Cardiac septum (tissue), 1 donor: ENCODE measurements at regions not wholly inside any gene's neighbourhood (a gene's known extent, or its start where the extent isn't known, plus 50 kb on each side); places are given as distances from the start of the nearest gene placed in this dataset.

ENCODE experiments used
- DNase-seq: peaks from one replicate; pipeline ENCODE4 v3.0.0-alpha.2; 2020; ENCODE audit warnings: low spot score
- intact Hi-C: fragments of 100-400 bp; cut with DNase I; formaldehyde crosslinking; loops from one replicate; pipeline ENCODE4 v1.14.0; 2022
- donor health status: DM: no; HTN: no; CAD: no.

DNA sequence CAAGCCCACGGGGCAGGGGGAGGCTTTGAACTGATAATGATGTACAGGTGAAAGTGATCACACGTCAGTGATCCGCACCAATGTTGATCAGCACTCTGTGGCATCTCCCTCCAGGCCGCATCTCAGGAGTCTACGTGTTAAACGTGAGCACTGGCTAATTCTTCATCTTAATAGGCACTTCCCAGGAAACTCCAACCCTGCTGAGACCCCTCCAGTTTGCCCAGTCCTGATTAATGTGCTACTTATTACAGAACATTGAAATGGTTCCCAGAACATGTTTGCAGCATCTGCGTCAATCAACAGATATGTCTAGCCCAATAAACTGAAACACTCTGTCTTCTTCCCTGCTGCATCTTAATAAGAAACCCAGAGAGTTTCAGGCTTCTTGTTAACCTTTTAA is 298.4 kb downstream of the DEPDC1B start:
- intact Hi-C loops: no loop called here
- no peak for DNase-seq

DNA sequence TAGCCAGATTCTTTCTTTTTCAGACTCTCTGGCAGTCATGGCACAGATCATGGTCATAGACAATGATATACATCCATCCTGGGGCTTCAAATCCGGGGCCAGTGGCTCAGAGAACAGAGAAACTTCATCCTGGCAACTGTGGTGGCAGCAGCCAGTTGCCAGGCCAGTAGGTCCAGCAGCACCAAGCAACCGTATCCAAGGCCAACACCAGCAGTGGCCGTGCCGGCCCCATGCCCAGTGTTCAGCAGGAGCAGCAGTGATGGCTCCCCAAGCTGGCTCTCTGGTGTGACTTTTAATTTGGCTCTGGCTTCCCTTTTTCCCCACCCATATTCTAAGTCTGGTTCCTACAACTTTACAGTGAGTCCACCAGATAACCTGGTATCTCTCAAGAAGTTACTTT is 300.5 kb downstream of the DEPDC1B start:
- intact Hi-C loops: no loop called here
- no peak for DNase-seq

DNA sequence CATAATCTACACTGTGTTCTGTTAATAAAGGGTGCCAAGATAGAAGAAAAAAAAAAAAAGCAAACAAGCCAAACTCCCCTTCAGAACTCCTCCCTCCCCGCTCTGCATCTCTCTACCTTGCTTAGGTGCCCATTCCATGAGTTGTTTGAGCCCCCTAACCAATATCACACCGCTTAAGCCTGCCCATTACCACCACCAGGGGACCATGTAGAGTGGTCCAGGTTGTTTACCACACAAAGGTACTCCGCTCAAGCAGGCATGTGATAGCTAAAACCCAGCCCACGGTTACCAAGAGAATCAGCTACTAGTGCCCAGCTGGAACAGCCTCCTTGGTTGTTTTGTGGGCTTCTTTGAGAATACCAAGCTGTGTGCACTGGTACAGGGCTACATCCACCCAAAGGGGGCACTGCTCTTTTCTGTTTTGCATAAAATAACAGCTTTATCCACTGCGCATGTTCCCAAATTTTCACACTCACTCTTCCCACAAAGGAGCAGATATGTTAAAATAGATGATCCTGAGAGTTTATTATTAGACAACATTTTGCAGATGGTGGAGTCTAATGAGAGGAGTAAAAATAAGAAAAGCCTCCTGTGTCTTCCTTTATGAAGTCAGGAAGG is 304.1 kb downstream of the DEPDC1B start:
- intact Hi-C loops: no loop called here
- DNase-seq: no peak

DNA sequence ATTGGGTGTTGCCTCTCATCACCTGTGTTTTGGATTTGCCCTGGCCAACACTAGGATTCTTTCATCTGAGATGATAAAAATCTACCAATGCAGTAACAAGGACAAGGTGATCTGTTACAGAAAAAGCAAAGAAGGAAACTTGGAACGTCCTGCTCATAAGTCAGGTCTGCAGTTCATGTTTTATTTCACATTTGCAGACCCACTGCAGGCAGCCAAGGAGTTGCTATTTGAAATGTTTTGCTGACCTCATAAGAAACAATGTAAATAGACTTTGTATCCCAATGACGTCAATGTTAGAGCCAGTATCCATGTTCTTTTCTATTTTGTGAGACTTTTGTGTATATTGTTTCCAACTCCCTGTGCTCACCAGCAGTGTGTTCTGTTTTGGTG is 312.9 kb downstream of the DEPDC1B start:
- intact Hi-C loops: loop anchor here (10.0 kb wide), 1 partner anchor 572 kb away; no protein-coding TSS in a partner anchor
- no peak for DNase-seq

DNA sequence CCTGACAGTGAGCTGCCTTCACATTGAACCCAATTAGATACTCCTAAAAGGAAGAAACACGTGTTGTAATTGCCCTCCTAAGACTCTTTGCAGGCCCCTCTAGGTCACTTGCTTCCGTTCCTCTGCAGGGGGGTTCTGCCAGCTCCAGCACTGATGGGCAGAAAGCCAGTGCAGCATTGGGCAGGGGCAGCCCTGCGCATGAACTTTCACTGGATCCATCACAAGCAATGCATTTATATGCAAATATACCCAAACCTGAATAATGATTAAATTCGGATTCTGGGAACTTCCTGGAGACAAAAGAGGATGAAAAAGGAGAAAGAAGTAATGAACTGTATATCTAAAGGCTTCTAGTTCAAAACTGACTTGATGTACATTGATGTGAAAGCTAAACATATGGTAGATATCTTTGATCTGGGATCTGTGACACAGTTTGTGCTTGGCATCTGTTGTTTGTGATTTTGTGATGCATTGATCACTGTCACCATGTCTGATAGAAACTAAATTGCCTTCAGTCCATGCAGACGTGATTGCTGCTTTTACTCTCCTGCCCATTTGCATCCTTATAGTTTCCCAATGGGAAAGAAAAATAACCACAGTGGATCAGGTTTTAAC is 313.4 kb downstream of the DEPDC1B start:
- intact Hi-C loops: loop anchor here (10.0 kb wide), 1 partner anchor 572 kb away; no protein-coding TSS in a partner anchor
- no peak for DNase-seq

DNA sequence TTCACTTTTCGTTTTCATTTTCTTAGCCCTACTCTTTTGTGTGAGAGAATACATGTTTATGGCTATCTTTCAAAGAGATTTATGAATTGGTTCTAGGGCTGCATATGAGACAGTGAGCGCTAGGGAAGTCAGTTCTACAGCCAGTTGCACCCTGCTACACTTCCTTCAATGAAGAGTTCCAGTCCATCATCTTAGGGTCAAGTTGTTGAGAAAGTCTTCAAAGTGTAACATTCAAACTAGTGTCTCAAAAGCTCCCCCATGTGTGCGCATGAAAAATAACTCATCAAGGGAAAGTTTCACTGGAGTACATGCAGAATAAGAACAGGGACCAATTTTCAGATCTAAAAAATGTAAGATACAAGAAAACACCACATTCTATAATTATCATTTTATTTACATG is 317.2 kb downstream of the DEPDC1B start:
- intact Hi-C loops: loop anchor here (10.0 kb wide), 1 partner anchor 568 kb away; no protein-coding TSS in a partner anchor
- no peak for DNase-seq

DNA sequence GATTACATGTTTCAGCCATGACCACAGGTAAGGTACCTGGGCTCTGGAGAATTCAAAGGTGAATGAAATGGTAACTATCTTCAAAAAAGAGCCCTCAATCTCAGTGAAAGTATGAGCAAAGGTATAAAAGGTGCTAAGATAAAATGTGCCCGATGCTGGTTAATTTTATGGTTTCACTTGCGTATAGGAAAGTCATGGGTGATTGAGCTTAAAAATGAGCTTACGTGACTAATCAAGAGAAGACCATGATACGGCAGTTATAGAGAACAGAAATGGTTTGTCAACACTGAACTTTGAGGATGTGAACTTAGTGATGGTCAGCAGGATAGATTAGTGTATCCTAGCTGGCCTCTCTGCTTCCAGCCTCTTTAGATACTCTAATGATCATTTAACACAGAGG is 320.1 kb downstream of the DEPDC1B start:
- no peak for DNase-seq
- intact Hi-C loops: loop anchor here (10.0 kb wide), 1 partner anchor 565 kb away; no protein-coding TSS in a partner anchor

DNA sequence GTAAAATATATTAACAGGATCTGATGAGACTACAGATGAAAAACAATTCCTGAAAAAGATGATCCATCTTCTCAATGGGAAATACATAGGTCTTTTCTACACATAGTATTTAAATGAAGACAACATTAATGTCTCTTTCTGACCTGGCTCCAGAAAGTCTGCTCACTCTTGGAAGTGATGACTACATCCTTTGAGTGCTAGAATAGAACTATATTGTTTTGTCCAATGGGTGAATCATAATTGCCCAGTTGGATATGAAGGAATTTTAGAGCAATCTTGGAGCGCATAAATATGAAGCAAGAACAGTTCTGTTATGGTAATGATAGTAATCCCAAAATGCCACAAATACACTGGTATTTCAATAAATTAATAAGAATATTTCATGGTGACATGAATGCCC is 322.1 kb downstream of the DEPDC1B start:
- DNase-seq: no peak
- intact Hi-C loops: no loop called here

DNA sequence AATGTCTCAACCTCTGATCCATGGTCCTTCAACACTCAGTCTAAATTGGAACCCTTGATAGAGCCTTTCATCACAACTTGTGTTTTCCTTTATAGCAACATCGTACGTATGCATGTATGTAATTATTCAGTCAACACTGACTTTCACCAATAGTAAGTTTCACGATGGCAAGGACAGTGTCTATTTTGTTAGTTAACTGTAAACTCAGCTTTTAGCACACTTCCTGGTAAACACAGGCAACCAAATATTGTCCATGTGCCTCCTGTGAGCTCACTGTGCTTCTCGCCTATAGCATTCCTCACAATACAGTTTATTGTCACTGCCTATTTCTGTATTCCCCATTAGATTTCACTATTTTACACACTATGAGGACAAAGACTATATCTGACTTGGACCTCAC is 323.1 kb downstream of the DEPDC1B start:
- intact Hi-C loops: no loop called here
- no peak for DNase-seq

DNA sequence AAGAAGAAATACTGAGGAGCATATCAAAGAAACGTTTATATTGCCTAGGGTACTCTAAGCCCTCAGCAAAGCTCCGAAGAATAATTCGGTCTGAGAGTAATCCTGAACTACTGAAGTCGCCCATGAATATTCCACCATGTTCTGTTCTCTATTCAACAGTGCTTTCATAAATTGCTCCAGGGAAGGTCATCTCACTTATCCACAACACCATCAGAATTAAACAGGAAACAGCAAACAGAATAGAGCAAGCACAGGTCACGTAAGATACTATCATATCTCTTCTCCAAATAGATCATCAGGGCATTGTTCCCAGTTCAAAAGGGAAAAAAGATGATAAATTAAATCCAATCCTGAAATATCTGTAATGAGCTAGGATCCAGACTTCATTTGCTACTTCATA is 325.6 kb downstream of the DEPDC1B start:
- no peak for DNase-seq
- intact Hi-C loops: no loop called here

DNA sequence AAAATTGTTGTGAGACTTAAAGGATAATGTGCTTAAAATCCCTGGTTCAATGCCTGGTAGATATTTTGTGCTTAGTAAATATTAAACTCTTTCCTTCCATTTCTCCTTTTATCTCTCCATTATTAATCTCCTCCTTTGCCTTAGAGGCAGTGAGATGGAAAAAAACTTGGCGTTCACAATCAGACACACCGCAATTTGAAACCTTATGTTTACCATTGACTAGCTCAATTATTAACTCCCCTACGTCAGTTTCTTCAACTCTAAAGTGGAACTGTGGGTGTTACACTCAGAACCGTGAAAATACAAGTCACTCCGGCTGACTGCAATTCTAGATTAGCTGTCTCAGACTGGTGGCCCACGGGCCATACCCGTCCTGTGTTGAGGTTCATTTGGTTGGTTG is 327.2 kb downstream of the DEPDC1B start:
- no peak for DNase-seq
- intact Hi-C loops: no loop called here

DNA sequence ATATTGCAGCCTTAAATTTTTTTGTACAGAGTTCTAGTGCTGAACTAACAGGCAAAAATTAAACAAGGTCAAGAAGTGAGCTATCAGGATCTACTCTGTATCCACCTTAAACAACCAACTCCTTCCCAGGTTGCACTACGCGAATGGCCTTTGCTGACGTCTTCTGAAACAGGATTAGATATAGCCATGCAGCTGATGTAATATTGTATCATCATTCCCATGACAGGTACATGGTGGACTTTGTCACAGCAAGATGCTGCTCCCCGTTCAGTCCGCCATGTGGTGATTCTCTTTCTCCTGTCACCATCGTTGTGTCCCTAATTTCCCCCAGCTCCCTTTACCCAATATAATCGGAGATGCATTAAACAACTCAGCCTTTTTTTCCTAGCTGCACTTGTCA is 328.9 kb downstream of the DEPDC1B start:
- intact Hi-C loops: no loop called here
- DNase-seq: no peak

DNA sequence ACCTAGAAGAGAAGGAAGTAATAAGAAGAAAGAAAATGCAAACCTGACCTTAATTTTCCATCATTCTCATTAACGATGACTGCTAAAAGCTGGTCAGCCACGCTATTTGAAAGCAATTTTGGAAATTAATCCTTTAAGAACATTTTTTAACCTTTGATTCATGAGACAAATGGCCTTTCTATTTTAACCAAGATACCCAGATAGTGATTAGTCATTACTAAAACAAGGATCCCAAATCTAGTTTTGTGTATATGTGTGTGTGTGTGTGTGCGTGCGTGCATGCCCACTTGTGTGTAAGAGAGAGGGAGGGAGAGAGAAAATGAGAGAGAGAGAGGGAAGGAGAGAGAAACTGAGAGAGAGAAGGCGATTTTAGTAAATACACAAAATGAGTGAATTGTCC is 329.5 kb downstream of the DEPDC1B start:
- intact Hi-C loops: no loop called here
- DNase-seq: no peak

DNA sequence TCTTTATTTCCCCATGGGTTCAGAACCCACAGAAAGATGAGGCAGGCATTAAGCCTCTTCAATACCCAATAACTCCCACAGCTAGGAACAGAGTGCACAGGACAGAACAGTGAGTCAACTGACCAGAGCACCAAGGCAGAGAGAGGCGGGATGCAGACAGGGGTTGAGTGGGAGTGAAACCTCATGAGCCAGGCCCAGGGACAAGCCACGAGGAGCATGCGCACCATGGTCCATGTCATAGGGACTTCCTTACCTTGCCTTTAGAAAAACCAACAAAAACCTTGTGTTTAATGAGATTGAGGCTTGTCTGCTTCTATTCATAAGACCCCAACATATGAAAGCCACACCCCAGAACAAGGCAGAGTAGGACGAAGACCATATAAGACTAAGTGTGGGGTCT is 330.6 kb downstream of the DEPDC1B start:
- intact Hi-C loops: no loop called here
- no peak for DNase-seq

DNA sequence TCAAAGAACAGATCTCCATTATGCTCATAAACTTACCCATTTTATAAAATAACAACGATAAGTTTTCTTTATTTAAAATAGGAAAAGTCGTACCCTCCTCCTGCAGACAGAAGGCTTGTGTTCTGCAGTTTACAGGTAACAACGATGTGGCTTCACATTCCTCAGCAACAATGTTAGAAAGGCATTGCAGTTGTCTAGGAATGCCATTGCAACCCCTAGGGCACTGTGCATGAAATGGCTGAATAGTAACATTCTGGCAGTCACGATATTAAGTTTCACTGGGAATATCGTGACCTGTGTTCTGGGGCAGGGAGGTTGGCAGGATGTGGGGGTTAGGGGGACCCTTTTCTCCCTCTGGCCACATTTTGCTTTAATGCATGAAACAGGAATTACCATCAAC is 331.9 kb downstream of the DEPDC1B start:
- DNase-seq: no peak
- intact Hi-C loops: no loop called here

DNA sequence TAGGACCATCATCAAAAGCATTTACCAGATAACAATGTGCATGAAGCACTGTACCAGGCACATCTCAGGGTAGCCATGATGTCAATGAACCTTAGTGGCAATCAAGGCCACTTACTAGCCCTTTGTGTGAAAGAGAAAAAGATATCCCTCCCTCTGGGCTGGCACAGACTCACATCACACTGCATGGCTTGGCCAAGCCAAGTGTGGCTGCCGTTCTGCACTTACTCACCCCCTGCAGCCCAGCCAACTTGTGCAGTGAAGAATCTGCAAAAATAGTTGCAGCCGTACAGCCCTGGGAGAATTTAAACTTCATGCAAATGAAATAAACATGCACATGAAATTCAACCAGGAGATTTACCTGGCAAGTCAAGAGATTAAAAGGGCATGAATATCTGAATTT is 333.5 kb downstream of the DEPDC1B start:
- DNase-seq: no peak
- intact Hi-C loops: no loop called here

DNA sequence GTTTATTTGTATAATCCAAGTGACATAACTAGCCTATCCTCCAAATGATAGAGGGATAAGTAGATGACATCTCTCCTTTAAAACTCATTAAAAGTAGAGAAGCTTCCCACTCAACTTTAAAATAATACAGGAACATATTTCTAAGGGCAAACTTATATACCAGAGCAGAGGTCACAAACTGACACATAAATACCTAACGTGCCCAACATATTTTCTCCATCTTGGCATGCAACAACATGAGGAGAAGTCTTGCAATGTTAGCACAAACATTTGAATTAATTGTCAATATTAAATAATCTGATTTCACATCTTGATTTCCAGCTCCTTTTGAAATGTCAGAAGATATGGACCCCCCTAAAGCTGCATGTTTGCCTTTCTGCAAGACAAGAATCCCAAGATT is 335.0 kb downstream of the DEPDC1B start:
- intact Hi-C loops: no loop called here
- DNase-seq: no peak

DNA sequence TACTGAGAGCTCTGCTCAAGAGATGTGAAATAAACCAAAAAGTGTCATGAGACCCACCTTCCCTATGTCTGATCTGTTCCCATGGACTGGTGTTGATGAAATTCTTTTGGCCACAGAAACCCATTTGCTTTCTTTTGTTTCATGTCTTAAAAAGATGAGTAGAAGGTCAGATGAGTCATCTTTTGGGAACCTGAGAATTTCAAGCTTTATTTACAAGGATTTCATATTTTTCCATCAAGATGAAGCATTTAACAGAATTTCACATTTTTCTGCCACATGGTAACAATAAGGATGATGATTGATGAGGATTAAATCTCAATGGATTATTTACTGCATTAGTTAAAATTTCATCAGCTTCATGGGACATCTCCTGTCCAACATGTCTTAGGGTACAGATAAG is 337.8 kb downstream of the DEPDC1B start:
- DNase-seq: no peak
- intact Hi-C loops: no loop called here

DNA sequence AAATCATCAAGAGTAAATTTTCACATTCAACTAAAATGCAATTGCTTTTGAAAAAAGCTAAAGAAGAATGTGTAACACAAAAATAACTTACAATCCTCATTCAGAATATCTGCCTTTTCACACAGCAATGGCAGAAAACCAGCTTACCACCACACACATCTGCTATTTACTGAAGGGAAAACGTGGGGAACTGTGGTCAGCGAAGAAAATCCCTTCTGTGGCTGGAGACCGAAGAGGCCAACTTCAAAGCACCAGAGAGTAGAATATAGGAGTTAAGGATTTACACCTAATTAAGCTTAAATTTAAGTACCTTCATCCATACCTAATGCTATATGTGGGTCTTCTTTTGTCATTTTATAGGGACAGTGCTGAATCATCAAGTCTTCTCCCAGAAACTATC is 339.6 kb downstream of the DEPDC1B start:
- intact Hi-C loops: no loop called here
- DNase-seq: no peak

DNA sequence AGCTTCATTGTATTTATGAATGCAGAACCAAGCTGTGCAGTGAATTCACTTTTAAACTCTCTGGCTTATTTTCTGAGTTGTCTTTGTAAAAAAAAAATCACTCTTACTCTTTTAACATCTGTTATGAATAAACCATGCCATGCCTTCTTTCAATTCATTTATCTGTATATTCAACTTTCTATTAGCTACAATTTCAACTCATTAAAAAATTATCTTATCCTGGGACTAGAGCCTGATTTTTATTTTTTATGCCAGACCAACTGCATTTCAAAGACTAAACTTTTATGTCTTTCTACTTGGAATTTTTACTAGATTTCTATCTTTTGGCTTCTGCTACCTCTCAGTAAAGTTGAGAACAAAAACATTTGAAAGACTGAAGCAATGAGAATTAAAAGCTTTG is 342.7 kb downstream of the DEPDC1B start:
- intact Hi-C loops: no loop called here
- DNase-seq: no peak

DNA sequence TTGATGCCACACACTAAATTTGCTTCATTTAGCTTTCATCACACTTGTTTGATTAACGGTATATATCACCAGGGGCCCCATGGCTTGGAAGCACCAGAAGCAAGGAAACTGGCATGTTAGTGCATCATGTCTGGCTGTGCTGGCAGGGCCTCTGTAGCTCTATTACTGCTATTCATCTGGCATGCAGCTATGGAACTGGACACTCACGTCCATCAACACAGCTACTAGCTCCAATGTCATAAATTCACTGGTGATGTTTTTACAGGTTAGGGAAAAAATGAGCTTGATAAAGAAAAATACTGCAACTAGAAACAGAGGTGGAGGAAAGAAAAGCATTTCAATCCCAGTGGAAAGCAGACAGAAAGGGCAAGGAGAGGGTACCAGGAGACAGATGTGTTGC is 343.2 kb downstream of the DEPDC1B start:
- DNase-seq: no peak
- intact Hi-C loops: no loop called here

DNA sequence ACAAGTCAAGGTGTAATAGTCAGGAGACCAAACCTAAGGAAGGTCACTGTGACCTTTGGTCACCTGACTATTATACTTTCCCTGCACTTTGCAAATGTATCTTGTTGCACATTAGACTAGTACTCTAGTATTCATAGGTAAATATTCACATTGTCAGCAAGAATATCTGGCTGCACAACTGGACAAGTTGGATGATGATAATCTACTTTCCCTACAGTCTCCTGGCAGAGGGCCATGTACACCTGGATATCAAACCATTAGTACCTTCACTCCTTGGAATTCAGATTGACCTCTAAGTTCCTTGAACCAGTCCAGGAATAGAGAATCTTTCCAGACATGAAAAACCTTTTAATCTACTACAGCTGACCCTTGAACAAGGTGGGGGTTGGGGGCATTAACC is 344.8 kb downstream of the DEPDC1B start:
- intact Hi-C loops: no loop called here
- DNase-seq: no peak
